T-helper 22 cell (primary cell): ENCODE measurements at regions not wholly inside any gene's neighbourhood (a gene's known extent, or its start where the extent isn't known, plus 50 kb on each side); places are given as distances from the start of the nearest gene placed in this dataset.
"Not testable (repeated sequence)": the region's sequence is repeated elsewhere in the genome, so short reads cannot be mapped to it uniquely, and the experiment has no call there.

Source experiments
- DNase-seq: peaks from one replicate; pipeline ENCODE4 v3.0.0-alpha.2; 2020; ENCODE audit warnings: low read depth

DNA sequence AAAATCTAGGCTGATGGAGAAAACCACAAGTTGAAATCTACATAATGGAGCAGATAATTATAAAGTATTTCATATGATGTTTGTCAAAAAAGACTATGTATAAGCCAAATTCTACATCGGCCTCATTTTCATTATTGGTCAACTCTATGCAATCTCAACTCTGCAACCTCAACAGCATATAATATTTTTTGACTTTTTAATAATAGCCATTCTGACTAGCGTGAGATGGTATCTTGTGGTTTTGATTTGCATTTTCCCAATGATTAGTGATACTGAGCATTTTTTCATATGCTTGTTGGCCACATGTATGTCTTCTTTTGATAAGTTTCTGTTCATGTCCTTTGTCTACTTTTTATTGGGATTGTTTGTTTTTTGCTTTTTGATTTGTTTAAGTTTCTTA is 496.1 kb upstream of the SLC39A10 start:
- no peak for DNase-seq

DNA sequence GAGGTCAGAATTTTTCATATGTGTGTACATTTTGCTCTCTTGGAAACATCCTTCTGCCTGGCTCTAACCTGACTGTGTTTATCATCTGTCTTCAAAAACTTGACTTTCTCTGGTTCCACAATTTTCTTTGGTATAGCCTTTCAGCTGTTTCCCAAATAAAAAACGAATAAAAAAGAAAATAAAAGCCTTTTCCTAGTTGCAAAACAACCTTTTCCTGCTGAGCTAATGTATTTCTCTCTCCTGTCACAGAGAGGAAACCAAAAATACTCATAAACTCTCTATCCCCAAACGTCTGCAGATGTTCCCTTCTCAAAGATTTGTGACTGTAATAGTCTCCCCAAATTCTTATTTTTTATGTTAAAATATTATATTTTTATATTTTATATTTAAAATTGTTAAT is 505.3 kb upstream of the SLC39A10 start:
- DNase-seq = no peak

DNA sequence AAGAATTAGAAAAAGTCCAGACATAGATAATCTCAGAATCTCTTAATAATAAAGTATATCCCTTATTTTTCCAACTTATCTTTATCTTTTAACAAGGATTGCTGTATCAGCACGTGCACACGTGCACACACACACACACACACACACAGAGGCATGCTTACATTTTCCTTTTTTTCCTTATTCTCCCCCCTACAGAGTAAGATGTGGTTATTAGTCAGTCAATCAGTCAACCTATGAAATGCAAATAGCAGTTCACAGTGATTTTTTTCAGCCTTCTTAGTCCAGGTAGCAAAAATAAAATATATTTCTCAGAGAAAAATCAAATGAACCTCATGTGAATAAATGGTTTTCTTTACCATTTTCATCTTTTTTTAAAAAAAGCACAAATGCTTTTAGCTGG is 506.2 kb upstream of the SLC39A10 start:
- DNase-seq = no peak

DNA sequence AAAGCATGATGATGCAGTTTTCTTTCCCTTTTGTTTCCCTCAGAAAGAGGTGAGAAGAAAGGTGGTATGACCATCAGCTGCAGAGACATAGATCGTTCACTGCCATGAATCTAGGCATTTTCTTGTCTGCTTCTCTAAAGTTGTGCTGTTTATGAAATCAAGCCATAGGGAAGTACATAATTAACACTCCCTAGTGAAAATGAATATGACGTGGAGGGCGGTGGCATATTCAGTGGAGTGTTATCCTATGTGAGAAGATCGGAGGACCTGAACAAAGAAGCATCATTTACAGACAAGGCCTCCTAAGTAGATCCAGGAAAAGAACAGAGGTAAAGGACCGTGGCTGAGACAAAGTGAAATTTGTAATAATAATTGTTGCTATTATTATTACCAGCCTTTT is 509.0 kb upstream of the SLC39A10 start:
- no peak for DNase-seq

DNA sequence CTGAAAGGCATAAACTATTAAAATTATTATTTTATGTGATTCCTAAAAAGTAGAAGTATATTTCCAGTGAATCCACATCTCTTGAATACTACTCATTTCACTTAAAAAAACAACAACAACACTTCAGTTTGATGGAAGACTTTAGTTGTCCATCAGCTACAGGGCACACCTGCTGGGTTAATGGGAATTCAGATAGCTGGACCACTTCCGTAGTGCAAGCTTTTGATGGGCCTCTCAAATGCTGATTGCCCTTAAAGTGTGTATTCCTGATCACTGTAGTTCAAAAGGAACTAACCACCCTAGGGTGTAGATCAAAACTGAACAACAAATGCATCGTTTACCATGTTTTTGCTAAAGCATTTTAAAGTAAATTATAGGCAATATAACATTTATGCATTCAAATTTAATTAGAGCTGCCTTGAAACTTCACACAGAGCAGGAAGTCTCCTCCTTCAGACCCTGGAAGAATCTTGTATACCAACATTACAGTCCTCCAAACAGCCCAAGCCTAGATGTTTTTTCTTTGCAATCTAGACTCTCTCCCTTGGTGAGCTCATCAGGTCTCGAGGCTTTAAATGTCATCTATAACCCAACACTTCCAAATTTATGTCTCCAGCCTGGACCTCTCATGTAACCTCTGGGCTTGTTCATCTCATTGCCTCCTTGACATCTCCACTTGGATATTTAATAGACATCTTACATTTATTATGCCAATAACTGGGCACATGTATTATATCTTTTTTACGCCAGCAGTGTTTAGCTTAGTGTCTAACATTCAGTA is 510.1 kb upstream of the SLC39A10 start:
- DNase-seq = no peak

DNA sequence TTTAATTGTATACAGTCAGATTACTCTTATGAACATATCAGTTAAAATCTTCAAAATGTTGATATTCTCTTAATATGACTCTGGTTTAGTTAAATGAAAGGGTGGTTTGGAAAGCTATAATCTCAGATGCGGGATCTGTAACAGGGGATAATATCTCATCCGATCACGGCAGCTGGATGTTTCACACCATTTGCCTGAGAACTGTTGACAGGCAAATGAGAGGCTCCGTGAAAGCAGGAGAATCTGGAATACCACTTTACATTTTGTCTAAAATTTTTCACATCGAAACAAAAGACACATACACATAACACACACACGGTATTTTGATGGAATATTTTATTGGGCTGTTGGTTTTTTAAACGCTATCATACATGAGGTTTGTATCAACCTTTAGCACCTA is 518.6 kb upstream of the SLC39A10 start:
- no peak for DNase-seq

DNA sequence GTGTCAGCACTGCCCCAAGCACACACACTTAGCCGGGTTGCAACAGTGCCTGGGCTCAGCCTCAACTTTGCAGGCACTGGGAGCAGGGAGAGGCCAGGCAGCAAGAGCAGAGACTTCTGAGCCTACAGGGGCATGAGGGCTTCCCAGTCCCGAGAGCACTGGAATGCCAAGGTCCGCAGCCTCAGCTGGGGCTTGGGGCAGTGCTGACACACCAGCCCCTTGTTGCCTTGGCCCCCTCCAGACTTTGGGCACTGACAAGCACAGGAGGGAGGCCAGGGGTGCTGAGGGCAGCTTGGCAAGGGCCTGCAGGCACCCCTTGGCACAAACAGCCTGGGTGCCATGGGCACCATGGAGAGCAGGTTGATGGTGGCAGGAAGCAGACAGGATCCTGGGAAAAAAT is 531.1 kb upstream of the SLC39A10 start:
- DNase-seq = not testable (repeated sequence)

DNA sequence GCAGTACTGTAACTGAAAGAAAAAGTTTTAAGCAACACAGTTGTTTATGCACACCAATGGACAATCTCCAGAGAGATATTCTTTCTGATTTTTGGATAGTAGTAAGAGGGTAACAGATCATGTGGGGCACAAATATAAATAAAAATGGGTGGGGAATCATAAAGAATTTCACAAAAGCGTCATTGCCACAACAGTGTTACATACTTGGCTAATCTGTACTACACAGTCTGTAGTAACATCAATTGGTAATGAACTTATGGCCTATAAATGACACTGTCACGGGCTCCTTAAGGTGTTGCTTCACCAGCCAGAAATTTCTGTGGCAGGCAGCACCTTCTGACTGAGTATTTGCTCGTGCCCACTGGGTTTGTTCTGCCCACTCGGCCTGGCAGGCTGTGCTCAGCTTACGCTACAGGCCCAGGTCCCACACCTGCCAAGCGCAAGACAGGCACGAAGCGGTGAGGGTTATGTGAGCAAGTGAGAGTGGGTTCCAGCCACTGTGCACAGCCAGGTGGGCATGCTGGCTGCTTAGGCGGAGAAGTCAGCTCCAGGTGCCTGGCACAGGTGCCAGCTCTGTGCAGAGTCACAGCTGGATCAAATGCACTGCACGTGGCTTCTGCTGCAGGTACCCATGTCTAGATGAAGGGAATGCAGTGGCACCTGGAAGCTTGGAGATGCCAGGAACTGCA is 532.5 kb upstream of the SLC39A10 start:
- DNase-seq = no peak

DNA sequence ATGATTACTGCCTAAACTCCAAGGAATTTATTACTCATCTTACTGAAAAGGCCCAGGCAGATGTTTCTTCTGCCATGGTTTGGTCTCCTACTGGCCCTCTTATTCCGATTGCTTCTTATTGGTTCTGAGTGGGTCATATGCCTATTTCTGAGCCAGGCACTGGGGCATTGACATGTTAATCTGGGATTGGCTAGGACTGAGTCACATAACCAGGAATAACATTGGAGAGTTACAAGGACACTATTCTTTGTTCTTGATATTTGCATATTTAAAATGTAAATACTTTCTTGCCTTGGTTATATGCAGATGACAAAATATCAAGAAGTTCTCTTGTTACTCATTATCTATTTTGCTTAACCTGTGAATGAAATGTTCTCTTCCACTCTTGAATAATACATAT is 534.4 kb upstream of the SLC39A10 start:
- DNase-seq = no peak

DNA sequence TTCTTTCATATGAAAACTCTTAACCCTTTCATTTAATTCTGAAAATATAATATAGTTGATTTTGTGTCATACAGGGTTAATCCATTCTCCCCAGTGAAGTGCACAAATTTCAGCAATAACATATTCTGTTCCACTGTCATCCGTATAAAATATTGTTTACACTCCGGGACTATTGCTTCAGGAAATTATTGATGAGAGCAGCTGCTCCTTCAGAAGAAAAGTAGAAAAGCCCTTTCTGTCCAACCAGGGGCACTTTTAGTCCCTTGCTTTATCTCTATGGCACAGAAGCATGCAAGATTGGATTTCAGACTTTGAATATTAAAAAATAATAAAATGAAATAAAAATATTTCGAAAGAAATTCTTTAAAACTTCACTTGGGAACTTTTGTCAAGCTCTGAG is 535.7 kb upstream of the SLC39A10 start:
- DNase-seq = no peak

DNA sequence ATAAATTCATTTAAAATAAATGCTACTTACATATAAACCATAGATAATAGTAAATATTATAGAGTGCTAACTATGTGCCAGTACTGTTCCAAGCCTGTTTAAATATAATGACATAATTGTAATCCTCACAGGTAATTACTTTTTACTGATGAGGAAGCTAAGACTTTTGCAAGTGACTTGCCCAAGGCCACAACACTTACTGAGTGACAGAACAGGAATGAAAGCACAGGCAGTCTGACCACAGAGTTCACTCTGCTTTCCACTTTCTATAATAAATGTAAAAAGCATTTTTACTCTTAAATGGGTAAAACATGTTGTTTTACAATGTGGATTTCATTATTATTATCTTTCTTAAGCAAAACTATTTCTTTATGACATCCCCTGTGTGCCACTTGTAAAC is 537.8 kb upstream of the SLC39A10 start:
- DNase-seq = no peak

DNA sequence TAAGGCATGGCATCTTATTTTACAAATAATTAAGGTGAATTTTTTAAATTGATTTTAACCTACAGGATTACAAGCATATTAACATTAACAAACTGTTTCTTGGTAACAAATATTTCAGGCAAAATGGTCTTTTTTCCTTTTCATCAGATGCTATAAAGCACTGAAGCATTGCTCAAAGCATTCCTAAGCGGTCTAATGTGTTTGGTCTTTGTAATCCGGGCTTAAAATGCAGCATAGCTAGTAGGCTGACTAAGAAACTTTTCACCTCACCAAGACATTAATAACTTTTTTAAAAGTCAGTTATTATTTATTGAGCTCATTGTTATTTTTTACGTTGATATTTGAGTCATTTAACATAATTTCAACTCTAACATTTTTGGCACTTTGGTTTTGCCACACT is 538.8 kb upstream of the SLC39A10 start:
- no peak for DNase-seq

DNA sequence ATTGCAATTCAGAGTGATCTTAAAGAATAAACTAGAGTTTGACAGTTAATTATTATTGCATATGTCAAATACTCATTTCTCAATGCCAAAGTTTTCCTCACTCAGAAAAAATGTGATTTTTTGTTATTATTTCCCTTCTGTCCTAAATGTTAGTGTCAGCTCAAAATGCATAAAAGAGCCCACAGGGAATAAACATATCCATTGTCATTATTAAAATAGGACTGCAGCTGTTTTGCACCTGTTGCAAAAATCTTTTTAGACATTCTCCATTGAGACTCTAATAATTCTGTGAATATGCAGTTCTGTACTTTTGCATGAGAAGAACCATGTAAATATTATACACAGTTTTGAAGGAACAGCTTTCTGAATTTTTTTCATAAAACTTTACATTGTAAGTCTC is 540.0 kb upstream of the SLC39A10 start:
- DNase-seq = no peak

DNA sequence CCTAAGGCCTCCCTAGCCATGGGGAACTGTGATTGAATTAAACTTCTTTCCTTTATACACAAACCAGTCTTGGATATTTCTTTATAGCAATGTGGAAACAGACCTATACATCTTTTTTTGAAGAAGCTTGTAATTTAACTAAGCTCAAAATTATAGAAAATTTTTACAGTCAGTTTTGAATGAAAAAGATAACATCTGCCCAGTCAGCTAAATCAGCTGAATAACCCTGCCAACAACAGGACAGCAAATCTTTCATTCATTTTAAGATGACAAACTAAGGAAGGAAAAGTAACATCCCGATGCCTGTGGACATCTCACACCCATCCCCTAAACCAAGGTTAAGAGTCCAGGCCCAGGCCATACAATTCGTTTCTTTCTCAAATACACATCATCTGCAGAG is 541.3 kb upstream of the SLC39A10 start:
- DNase-seq = no peak

DNA sequence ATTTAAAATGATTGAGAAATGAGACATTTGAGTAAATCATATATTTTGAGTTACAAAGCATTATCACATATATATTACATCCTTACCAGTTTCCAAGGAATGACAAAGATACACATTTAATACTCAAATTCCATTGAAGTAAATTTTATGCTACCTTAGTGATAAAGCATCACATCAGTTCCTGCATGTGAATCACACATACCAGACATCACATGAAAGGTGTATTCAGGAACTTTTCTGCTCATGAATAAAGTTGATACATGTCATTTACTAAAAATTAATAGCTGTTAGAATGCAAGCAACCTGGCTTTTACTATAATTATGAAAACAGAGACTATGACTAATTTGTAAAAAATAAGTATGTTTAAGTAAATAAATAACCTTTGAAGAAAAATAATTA is 548.8 kb upstream of the SLC39A10 start:
- no peak for DNase-seq

DNA sequence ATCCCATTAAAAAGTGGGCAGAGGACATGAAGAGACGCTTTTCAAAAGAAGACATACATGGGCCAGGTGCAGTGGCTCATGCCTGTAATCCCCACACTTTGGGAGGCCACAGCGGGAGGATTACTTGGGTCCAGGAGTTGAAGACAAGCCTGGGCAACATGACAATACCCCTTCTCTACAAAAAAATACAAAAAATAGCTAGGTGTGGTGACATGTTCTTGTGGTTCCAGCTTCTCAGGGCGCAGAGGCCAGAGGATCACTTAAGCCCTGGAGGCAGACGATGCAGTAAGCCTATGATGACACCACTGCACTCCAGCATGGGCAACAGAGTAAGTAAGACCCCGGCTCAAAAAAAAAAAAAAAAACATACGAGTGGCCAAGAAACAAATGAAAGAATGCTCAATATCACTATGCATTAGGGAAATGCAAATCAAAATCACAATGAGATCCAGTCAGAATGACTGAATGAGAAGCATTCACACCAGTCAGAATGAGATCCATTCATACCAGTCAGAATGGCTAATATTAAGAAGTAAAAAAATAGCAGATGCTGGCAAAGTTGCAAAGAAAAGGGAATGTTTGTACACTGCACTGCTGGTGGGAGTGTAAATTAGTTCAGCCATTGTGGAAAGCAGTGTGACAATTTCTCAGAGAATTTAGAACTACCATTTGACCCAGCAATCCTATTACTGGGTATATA is 550.2 kb upstream of the SLC39A10 start:
- no peak for DNase-seq

DNA sequence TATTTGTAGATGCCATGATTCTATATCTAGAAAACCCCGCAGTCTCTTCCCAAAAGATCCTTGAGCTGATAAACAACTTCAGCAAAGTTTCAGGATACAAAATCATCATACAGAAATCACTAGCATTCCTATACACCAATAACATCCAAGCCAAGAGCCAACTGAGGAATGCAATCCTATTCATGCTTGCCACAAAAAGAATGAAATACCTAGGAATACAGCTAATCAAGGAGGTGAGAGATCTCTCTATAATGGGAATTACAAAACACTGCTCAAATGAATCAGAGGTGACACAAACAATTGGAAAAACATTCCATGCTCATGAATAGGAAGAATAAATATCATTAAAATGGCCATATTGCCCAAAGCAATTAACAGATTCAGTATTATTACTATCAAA is 551.4 kb upstream of the SLC39A10 start:
- no peak for DNase-seq

DNA sequence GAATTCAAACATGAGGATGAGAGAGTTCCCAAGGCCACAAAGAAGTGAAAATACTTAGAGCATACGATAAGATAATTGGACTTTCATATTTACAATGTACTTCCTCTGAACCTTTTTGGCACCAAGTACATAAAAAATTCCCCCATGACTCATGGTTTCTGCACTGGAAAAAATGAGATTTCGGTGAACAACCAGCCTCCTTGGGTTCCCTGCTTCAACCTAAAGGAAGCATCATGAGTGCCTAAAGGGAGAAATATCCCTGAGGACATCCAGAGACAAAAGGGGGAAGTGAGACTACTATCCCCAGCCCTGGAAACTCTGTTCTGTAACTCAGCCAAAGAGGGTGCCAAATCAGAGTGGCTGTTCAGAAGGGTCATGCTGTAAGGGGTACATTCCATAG is 562.7 kb upstream of the SLC39A10 start:
- DNase-seq = no peak

DNA sequence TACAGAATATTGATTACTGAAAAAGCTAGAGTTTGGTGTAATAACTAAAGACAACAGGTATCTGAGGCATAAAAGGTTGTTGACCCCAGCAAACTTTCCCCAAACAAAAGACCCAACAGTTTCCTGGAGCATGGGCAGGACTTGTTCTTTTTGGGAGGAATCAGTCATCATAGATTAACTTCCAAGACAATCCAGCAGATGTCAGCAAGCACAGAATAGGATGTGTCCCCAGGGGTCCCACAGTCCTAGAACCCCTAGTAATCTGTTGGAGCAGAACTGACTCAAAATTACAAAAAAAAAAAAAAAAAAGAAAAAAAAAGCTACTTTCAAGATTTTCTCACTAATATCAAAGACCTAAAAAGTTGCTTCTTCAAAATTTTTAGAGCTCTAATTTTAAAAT is 564.7 kb upstream of the SLC39A10 start:
- DNase-seq = no peak

DNA sequence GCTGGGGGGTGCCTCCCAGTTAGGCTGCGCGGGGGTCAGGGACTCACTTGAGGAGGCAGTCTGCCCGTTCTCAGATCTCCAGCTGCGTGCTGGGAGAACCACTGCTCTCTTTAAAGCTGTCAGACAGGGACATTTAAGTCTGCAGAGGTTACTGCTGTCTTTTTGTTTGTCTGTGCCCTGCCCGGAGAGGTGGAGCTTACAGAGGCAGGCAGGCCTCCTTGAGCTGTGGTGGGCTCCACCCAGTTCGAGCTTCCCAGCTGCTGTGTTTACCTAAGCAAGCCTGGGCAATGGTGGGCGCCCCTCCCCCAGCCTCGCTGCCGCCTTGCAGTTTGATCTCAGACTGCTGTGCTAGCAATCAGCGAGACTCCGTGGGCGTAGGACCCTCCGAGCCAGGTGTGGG is 584.2 kb upstream of the SLC39A10 start:
- not testable (repeated sequence) for DNase-seq

DNA sequence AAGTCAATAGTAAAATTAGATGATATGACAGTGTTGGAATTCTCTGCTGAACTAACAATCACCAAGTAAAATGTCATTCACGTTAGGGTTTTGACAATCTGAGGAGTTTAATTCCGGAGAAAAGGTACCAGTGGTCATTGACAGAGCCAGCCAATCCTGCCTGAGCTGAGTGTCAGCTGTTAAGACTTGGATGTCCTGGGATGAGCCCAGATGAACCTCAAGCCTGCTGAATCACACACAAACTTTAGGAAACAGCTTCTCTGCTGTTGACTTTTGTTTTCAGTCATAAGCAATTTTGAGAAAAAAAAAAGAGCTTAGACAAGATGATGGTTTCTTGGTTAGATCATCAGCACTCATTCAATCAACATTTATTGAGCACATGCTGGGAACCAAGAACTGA is 600.0 kb upstream of the SLC39A10 start:
- no peak for DNase-seq

DNA sequence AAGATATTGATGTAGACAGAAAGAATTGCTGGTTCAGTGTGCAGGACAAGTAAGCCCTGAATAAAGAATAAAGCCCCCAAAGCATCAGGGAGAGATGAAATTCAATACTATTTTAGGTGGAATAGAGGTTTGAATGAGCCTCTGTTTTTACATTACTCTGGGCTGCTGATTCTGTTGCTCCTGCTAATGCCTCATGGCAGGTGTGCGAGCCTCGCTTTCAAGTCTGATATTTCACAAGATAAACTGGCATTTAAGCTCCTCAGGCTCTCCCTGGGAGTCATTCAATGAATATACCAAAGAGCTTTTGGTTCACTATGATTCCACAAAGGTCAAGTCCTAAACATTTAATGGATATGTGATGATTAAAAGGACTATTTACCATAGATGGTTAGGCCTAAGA is 601.0 kb upstream of the SLC39A10 start:
- no peak for DNase-seq

DNA sequence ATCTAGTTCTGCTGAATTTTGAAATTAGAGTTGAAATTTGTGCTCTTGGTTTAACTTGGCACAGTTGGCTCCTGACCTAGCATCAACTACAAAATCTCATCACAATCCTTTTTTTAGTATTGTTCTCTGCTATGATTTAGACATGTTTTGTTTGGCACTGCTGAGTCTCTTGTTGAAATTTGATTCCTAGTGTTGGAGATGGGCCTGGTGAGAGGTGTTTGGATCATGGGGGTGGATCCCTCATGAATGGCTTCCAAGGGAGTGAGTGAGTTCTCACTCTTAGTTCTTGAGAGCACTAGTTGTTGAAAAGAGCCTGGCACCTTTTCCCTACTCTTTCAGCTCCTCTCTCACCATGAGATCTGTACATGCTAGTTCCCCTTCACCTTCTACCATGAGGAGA is 605.6 kb upstream of the SLC39A10 start:
- no peak for DNase-seq
